ENCODE measurements at regions not wholly inside any gene's neighbourhood (a gene's known extent, or its start where the extent isn't known, plus 50 kb on each side); places are given as distances from the start of the nearest gene placed in this dataset.

- no peak for TF ChIP-seq GATA2 (IDR thresholded peaks at IDR 0.05; ENCODE audit: low read depth, low read length)
- TF ChIP-seq GATA3 (IDR thresholded peaks at IDR 0.05; ENCODE audit: low read depth, low read length), result no peak
Observed at GRCh38 chr13:76552807-76553206, 333.4 kb downstream of the KCTD12 start.
